Nucleus accumbens (tissue), 56 donors: ENCODE measurements at regions not wholly inside any gene's neighbourhood (a gene's known extent, or its start where the extent isn't known, plus 50 kb on each side); places are given as distances from the start of the nearest gene placed in this dataset.
"Not testable (repeated sequence)": the region's sequence is repeated elsewhere in the genome, so short reads cannot be mapped to it uniquely, and the experiment has no call there.

Source experiments
- DNase-seq, 56 donors: peaks; one replicate each; lab custom pipeline; 2025; lab: John Stamatoyannopoulos, UW

DNA sequence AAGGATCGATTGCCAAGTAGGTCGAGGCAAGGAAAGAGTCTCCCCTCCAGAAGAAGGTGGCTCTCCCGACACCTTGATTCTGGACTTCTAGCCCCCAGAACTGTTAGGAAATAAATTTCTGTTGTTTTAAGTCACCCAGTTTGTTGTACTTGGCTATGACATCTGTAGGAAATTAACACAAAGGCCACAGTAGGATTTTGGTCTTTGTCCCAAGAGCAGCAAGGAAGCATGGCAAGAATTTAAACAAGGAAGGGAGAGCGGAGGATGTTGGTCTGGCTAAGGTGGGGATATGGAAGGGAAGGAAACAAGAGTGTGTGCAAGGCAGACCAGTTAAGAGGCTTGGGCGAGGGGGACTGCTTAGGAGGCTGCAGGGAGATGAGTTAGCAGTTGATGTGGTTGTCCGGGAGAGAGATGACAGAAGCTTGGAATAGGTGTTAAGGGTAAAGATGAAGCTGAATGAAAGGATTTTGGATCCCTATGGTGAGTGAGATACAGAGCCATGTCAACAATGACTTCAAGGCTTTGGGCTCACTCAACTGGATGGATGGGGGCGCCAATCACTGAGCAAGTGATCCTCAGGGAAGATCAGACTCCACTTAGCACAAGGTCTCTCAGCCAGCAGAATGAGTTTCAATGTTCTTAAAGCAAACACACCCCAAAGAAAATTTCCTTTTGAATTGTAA lies 140.5 kb upstream of the ZNF217 start:
- no peak for DNase-seq

DNA sequence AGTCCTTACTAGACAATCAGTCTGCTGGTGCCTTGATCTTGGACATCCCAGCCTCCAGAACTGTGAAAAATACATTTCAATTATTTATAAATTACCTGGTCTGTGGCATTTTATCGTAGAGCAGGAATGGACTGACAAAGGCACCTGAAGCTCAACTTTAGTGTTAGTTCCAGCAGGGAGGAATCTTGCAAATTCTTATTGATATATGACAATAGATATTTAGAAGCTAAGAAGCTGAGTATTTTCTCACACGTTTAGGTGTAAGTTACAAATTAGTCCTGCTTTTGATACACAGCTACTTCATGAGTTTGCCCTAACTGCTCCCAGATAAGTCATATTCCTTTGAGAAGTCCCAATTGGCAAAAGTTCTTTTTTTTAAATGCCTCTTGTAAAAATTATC lies 138.0 kb upstream of the ZNF217 start:
- DNase-seq: no peak

GRCh38 chr20:53728359-53728758 lies 134.7 kb upstream of the ZNF217 start:
- no peak for DNase-seq

- not testable (repeated sequence) for DNase-seq
These were observed 133.6 kb upstream of the ZNF217 start for GRCh38 chr20:53727239-53727638.

GRCh38 chr20:53725575-53725970 lies 131.9 kb upstream of the ZNF217 start:
- no peak for DNase-seq

- no peak for DNase-seq
These were observed 130.0 kb upstream of the ZNF217 start for GRCh38 chr20:53723621-53724020.

- DNase-seq: no peak
These were observed 129.4 kb upstream of the ZNF217 start for GRCh38 chr20:53723045-53723444.

DNA sequence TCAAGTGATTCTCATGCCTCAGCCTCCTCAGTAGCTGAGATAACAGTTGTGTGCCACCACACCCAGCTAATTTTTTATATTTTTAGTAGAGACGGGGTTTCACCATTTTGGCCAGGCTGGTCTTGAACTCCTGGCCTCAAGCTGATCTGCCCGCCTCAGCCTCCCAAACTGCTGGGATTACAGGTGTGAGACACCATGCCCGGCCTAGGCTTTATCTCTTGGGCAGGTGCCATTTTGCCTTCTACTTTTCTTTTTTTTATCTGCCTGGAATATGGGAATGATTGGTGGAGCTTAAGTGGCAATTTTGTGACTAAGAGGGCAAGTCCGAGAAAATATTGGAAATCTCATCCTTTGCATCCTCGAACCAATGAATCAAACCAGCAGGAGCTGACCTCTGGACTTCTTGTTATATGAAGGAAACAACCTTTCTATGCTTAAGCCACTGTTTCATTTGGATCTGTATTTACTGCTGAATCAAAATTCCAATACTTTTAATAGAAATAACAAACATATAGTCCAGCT lies 128.9 kb upstream of the ZNF217 start:
- DNase-seq: no peak

DNA sequence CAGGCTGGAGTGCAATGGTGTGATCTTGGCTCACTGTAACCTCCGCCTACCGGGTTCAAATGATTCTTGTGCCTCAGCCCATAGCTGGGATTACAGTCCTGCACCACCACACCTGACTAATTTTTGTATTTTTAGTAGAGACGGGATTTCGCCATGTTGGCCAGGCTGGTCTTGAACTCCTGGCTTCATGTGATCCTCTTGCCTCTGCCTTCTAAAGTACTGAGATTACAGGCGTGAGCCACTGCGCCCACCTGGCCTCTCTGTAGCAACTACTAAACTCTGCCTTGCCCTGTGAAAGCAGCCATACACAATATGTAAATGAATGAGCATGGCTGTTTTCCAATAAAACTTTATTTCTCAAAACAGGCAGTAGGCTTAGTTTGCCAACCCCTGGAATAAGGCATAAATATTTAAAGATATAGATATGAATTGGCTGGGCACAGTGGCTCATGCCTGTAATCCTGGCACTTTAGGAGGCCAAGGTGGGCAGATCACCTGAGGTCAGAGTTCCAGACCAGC lies 127.9 kb upstream of the ZNF217 start:
- DNase-seq: not testable (repeated sequence)

DNA sequence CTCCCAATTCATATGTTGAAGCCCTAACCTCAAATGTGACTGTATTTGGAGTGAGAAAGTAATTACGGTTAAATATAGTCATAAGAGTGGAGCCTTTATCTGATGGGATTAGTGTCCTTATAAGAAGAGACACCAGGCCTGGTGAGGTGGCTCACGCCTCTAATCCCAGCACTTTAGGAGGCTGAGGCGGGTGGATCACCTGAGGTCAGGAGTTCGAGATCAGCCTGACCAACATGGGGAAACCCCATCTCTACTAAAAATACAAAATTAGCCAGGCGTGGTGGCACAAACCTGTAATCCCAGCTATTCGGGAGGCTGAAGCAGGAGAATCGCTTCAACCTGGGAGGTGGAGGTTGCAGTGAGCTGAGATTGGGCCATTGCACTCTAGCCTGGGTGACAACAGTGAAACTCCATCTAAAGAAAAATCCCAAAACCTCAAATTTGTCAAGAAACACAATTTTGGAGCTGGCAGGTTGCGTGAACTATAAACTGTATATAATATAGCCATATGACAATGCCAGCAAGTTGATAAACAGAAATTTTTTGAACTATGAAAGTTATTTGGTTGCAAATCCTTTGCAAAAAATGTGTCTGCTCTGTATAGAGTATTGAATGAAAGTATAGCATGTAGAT lies 125.6 kb upstream of the ZNF217 start:
- DNase-seq: not testable (repeated sequence)

- DNase-seq: no peak
These were observed 124.7 kb upstream of the ZNF217 start for GRCh38 chr20:53718142-53719021.

DNA sequence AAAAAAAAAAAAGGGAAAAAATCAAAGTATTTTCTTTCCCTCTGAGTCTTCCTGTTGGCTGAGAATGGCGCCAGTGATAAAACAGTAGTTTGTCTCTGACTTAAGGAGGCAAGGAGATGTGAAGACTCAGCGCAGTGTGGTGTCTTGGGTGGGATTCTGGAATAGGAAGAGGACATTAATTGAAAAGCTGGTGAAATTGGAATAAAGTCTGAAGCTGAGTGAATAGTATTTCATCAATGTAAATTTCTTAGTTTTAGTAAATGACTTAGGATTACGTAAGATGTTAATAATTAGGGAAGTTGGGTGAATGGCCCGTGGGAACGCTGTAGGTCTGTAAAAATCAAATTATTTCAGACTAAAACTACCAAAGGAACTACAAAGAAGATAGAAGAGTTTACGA lies 122.8 kb upstream of the ZNF217 start:
- no peak for DNase-seq

GRCh38 chr20:53714524-53714923 lies 120.9 kb upstream of the ZNF217 start:
- no peak for DNase-seq

DNA sequence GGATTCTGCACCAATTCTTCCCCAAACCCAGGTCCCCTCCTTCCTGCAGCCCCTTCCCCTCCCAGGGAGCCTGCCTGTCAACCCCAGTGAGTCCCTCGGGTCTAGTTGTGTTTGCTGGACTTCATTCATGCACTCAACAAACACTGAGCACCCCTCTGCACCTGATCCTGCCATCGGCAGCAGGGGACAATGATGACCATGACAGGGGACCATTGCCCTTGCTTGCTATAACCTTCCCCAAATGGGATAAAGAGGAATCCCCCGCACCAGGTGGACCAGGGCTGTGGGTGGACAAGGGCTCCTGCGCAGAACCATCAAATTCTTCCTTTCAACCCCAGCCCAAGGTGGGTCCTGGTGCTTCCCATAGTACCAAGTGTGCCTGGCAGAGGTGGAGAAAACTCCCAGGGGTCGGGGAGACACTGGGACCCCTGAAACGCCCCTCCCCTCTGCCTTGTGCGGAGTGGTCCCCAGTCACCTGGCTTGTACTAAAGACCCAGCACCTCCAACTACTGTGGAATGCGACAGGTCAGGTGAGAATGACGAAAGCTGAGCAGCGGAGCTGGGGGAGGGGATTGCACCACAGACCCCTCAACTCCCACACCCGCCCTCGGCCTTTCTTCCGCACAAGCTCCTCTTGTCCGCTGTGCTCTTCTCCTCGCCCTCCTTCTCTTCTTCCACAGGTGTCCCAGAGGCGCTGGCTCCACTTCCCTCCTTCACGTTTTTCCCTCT lies 119.9 kb upstream of the ZNF217 start:
- no peak for DNase-seq

GRCh38 chr20:53712212-53712977 lies 118.8 kb upstream of the ZNF217 start:
- no peak for DNase-seq

DNA sequence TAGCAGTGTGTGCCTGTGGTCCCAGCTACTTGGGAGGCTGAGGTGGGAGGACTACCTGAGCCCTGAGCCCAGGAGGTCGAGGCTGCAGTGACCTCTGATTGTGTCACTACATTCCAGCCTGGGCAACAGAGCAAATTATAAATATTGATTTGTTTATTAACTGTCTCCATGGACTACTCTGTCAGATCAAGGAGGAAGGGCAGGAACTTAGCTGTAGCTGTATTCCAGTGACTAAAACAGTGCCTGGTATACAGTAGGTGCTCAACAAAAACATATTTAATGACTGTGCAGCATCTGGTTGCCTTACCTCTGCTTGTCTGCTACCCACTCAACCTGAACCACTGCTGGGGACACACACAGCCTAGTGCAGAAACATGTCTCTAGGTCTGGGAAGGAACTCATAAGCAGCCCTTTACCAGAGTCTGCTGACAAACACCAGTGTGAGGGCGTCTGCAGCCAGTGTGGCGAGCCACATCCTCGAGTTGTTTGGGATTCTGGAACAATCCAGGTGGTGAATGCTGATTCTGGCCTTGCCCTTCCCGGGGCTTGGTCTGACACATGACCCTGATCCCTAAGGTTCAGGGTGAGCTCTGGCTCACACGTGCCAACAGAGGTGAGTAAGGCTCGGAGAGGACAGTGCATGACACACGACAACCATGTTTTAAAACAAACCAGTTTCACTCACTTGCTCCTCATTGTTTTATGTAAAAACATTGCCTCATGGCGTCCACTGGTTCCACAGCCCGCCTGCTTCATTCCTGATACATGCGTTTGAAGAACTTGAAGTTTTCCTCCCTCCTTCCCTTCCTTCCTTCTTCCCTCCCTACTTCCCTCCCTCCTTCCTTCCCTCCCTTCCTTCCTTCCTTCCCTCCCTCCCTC lies 117.9 kb upstream of the ZNF217 start:
- DNase-seq: no peak

- no peak for DNase-seq
These were observed 114.7 kb upstream of the ZNF217 start for GRCh38 chr20:53708129-53708968.
